ENCODE measurements at regions not wholly inside any gene's neighbourhood (a gene's known extent, or its start where the extent isn't known, plus 50 kb on each side); places are given as distances from the start of the nearest gene placed in this dataset.

GRCh38 chr5:165477546-165477945, 1972.1 kb downstream of the MAT2B start:
- Mint-ChIP-seq H3K4me3 (no peak overlapping the region), H3K27me3 (no peaks in the 10 kb centered on the region), H3K27ac (no peak overlapping the region), H3K36me3 (no peaks in the 10 kb centered on the region), H3K4me1 (no peaks in the 10 kb centered on the region), H3K9me3 (peaks cover 0 to 15% (median 5%) of the 10 kb centered on the region in 7 donors)
- ATAC-seq (ENCODE audit: low read depth in 2 of 2) (no peak), DNase-seq (no peak)
- no peaks in the 10 kb centered on the region for H3K36me3 ChIP-seq (ENCODE audit: control insufficient read depth, insufficient read depth, low read length)
- no peaks in the 10 kb centered on the region for H3K9me3 ChIP-seq (ENCODE audit: control insufficient read depth in 2 of 2, low read length in 2 of 2)
- no peaks in the 10 kb centered on the region for H3K4me1 ChIP-seq (ENCODE audit: control insufficient read depth, insufficient read depth, low read length, poor library complexity, severe bottlenecking)
- H3K27me3 ChIP-seq (ENCODE audit: control insufficient read depth, insufficient read depth, low read length), result no peaks in the 10 kb centered on the region
- H3K4me3 ChIP-seq (ENCODE audit: low read depth, low read length), result no peak overlapping the region
- no peak overlapping the region for H3K27ac ChIP-seq (ENCODE audit: insufficient read depth, low read length, poor library complexity, severe bottlenecking)

GRCh38 chr5:165495829-165496380, 1990.5 kb downstream of the MAT2B start:
- H3K27ac Mint-ChIP-seq, result no peak overlapping the region
- no peaks in the 10 kb centered on the region for H3K36me3 Mint-ChIP-seq
- Histone ChIP-seq H3K4me3 (ENCODE audit: low read depth, low read length) (no peak overlapping the region), H3K36me3 (ENCODE audit: control insufficient read depth, insufficient read depth, low read length) (no peaks in the 10 kb centered on the region), H3K27ac (ENCODE audit: insufficient read depth, low read length, poor library complexity, severe bottlenecking) (no peak overlapping the region), H3K4me1 (ENCODE audit: control insufficient read depth, insufficient read depth, low read length, poor library complexity, severe bottlenecking) (no peaks in the 10 kb centered on the region), H3K9me3 (ENCODE audit: control insufficient read depth in 2 of 2, low read length in 2 of 2) (peaks cover 2 to 6% of the 10 kb centered on the region in 2 experiments), H3K27me3 (ENCODE audit: control insufficient read depth, insufficient read depth, low read length) (no peaks in the 10 kb centered on the region)
- H3K27me3 Mint-ChIP-seq, result no peaks in the 10 kb centered on the region
- no peak for ATAC-seq (ENCODE audit: low read depth in 2 of 2)
- H3K9me3 Mint-ChIP-seq, result peaks cover 0 to 31% (median 7%) of the 10 kb centered on the region in 7 donors
- DNase-seq, result no peak
- H3K4me3 Mint-ChIP-seq, result no peak overlapping the region
- H3K4me1 Mint-ChIP-seq, result no peaks in the 10 kb centered on the region

GRCh38 chr5:165497707-165498106, 1992.3 kb downstream of the MAT2B start:
- no peak for ATAC-seq (ENCODE audit: low read depth in 2 of 2)
- no peaks in the 10 kb centered on the region for H3K36me3 Mint-ChIP-seq
- peaks cover 0 to 2% of the 10 kb centered on the region in 2 experiments for H3K9me3 ChIP-seq (ENCODE audit: control insufficient read depth in 2 of 2, low read length in 2 of 2)
- no peak overlapping the region for H3K27ac ChIP-seq (ENCODE audit: insufficient read depth, low read length, poor library complexity, severe bottlenecking)
- H3K4me3 ChIP-seq (ENCODE audit: low read depth, low read length), result no peak overlapping the region
- no peak for DNase-seq
- H3K36me3 ChIP-seq (ENCODE audit: control insufficient read depth, insufficient read depth, low read length), result no peaks in the 10 kb centered on the region
- no peak overlapping the region for H3K4me3 Mint-ChIP-seq
- no peak overlapping the region for H3K27ac Mint-ChIP-seq
- no peaks in the 10 kb centered on the region for H3K27me3 Mint-ChIP-seq
- peaks cover 0 to 28% (median 7%) of the 10 kb centered on the region in 7 donors for H3K9me3 Mint-ChIP-seq
- H3K4me1 Mint-ChIP-seq, result no peaks in the 10 kb centered on the region
- H3K4me1 ChIP-seq (ENCODE audit: control insufficient read depth, insufficient read depth, low read length, poor library complexity, severe bottlenecking), result no peaks in the 10 kb centered on the region
- no peaks in the 10 kb centered on the region for H3K27me3 ChIP-seq (ENCODE audit: control insufficient read depth, insufficient read depth, low read length)

- Mint-ChIP-seq H3K36me3 (no peaks in the 10 kb centered on the region), H3K9me3 (peaks cover 0 to 24% (median 2%) of the 10 kb centered on the region in 7 donors), H3K27ac (no peak overlapping the region), H3K27me3 (no peaks in the 10 kb centered on the region), H3K4me3 (no peak overlapping the region), H3K4me1 (no peaks in the 10 kb centered on the region)
- Histone ChIP-seq H3K4me1 (ENCODE audit: control insufficient read depth, insufficient read depth, low read length, poor library complexity, severe bottlenecking) (no peaks in the 10 kb centered on the region), H3K4me3 (ENCODE audit: low read depth, low read length) (no peak overlapping the region), H3K9me3 (ENCODE audit: control insufficient read depth in 2 of 2, low read length in 2 of 2) (peaks cover 0 to 3% of the 10 kb centered on the region in 2 experiments), H3K27me3 (ENCODE audit: control insufficient read depth, insufficient read depth, low read length) (no peaks in the 10 kb centered on the region), H3K36me3 (ENCODE audit: control insufficient read depth, insufficient read depth, low read length) (no peaks in the 10 kb centered on the region), H3K27ac (ENCODE audit: insufficient read depth, low read length, poor library complexity, severe bottlenecking) (no peak overlapping the region)
- DNase-seq, result no peak
- no peak for ATAC-seq (ENCODE audit: low read depth in 2 of 2)
Measured at GRCh38 chr5:165502893-165503691, 1997.7 kb downstream of the MAT2B start.

- H3K27me3 Mint-ChIP-seq, result no peaks in the 10 kb centered on the region
- H3K36me3 ChIP-seq (ENCODE audit: control insufficient read depth, insufficient read depth, low read length), result no peaks in the 10 kb centered on the region
Measured at GRCh38 chr5:165504674-165505073, 1999.3 kb downstream of the MAT2B start.

GRCh38 chr5:165508286-165508685, 2002.9 kb downstream of the MAT2B start:
- peaks cover 0 to 3% of the 10 kb centered on the region in 2 experiments for H3K9me3 ChIP-seq (ENCODE audit: control insufficient read depth in 2 of 2, low read length in 2 of 2)
- ATAC-seq (ENCODE audit: low read depth in 2 of 2) (no peak), DNase-seq (no peak)
- no peaks in the 10 kb centered on the region for H3K4me1 ChIP-seq (ENCODE audit: control insufficient read depth, insufficient read depth, low read length, poor library complexity, severe bottlenecking)
- Mint-ChIP-seq H3K4me3 (no peak overlapping the region), H3K9me3 (peaks cover 0 to 20% (median 3%) of the 10 kb centered on the region in 7 donors), H3K27ac (no peak overlapping the region), H3K27me3 (no peaks in the 10 kb centered on the region), H3K4me1 (no peaks in the 10 kb centered on the region), H3K36me3 (no peaks in the 10 kb centered on the region)
- H3K4me3 ChIP-seq (ENCODE audit: low read depth, low read length), result no peak overlapping the region
- H3K27me3 ChIP-seq (ENCODE audit: control insufficient read depth, insufficient read depth, low read length), result no peaks in the 10 kb centered on the region
- H3K27ac ChIP-seq (ENCODE audit: insufficient read depth, low read length, poor library complexity, severe bottlenecking), result no peak overlapping the region
- H3K36me3 ChIP-seq (ENCODE audit: control insufficient read depth, insufficient read depth, low read length), result no peaks in the 10 kb centered on the region

More at GRCh38 chr5:165504674-165505073, 1999.3 kb downstream of the MAT2B start:
- Mint-ChIP-seq H3K4me1 (no peaks in the 10 kb centered on the region), H3K9me3 (peaks cover 0 to 21% (median 2%) of the 10 kb centered on the region in 7 donors), H3K4me3 (no peak overlapping the region), H3K36me3 (no peaks in the 10 kb centered on the region), H3K27ac (no peak overlapping the region)
- ATAC-seq (ENCODE audit: low read depth in 2 of 2) (no peak), DNase-seq (no peak)
- Histone ChIP-seq H3K9me3 (ENCODE audit: control insufficient read depth in 2 of 2, low read length in 2 of 2) (peaks cover 0 to 3% of the 10 kb centered on the region in 2 experiments), H3K4me1 (ENCODE audit: control insufficient read depth, insufficient read depth, low read length, poor library complexity, severe bottlenecking) (no peaks in the 10 kb centered on the region), H3K27me3 (ENCODE audit: control insufficient read depth, insufficient read depth, low read length) (no peaks in the 10 kb centered on the region), H3K27ac (ENCODE audit: insufficient read depth, low read length, poor library complexity, severe bottlenecking) (no peak overlapping the region), H3K4me3 (ENCODE audit: low read depth, low read length) (no peak overlapping the region)

GRCh38 chr5:165508861-165509260, 2003.4 kb downstream of the MAT2B start:
- Histone ChIP-seq H3K4me1 (ENCODE audit: control insufficient read depth, insufficient read depth, low read length, poor library complexity, severe bottlenecking) (no peaks in the 10 kb centered on the region), H3K36me3 (ENCODE audit: control insufficient read depth, insufficient read depth, low read length) (no peaks in the 10 kb centered on the region), H3K27ac (ENCODE audit: insufficient read depth, low read length, poor library complexity, severe bottlenecking) (no peak overlapping the region), H3K9me3 (ENCODE audit: control insufficient read depth in 2 of 2, low read length in 2 of 2) (peaks cover 0 to 3% of the 10 kb centered on the region in 2 experiments), H3K4me3 (ENCODE audit: low read depth, low read length) (no peak overlapping the region), H3K27me3 (ENCODE audit: control insufficient read depth, insufficient read depth, low read length) (no peaks in the 10 kb centered on the region)
- H3K27ac Mint-ChIP-seq, result no peak overlapping the region
- H3K4me1 Mint-ChIP-seq, result no peaks in the 10 kb centered on the region
- no peak for ATAC-seq (ENCODE audit: low read depth in 2 of 2)
- no peak for DNase-seq
- H3K27me3 Mint-ChIP-seq, result no peaks in the 10 kb centered on the region
- no peaks in the 10 kb centered on the region for H3K36me3 Mint-ChIP-seq
- peaks cover 0 to 20% (median 3%) of the 10 kb centered on the region in 7 donors for H3K9me3 Mint-ChIP-seq
- H3K4me3 Mint-ChIP-seq, result no peak overlapping the region
